ENCODE measurements at regions not wholly inside any gene's neighbourhood (a gene's known extent, or its start where the extent isn't known, plus 50 kb on each side); places are given as distances from the start of the nearest gene placed in this dataset.

GRCh38 chr4:160375772-160376452 lies 1273.0 kb downstream of the RAPGEF2 start:
- no peaks in the 10 kb centered on the region for H3K9me3 ChIP-seq (ENCODE audit: control insufficient read depth in 2 of 2, insufficient read depth in 1 of 2, low read depth in 1 of 2, low read length in 1 of 2)
- DNase-seq = no peak
- H3K27ac ChIP-seq (ENCODE audit: low read depth in 1 of 3, low read length in 2 of 3) = no peak overlapping the region
- H3K27me3 ChIP-seq (ENCODE audit: control insufficient read depth in 3 of 3, insufficient read depth in 3 of 3, low read length in 3 of 3) = no peaks in the 10 kb centered on the region
- H3K4me3 ChIP-seq (ENCODE audit: low read depth in 1 of 3, low read length in 3 of 3) = no peak overlapping the region
- FAIRE-seq = no peak
- H3K4me1 ChIP-seq (ENCODE audit: control insufficient read depth in 3 of 3, insufficient read depth in 2 of 3, low read depth in 1 of 3, low read length in 2 of 3) = no peaks in the 10 kb centered on the region
- 84 to 89% (median 87%) methylated on average over 2 of the region's 2 CpGs for WGBS, 3 donors
- no peaks in the 10 kb centered on the region for H3K36me3 ChIP-seq (ENCODE audit: control insufficient read depth in 3 of 3, insufficient read depth in 2 of 3, low read depth in 1 of 3, low read length in 3 of 3)

GRCh38 chr4:160386846-160387245 lies 1284.0 kb downstream of the RAPGEF2 start:
- FAIRE-seq = no peak
- Histone ChIP-seq H3K27ac (ENCODE audit: low read depth in 1 of 3, low read length in 2 of 3) (no peak overlapping the region), H3K36me3 (ENCODE audit: control insufficient read depth in 3 of 3, insufficient read depth in 2 of 3, low read depth in 1 of 3, low read length in 3 of 3) (no peaks in the 10 kb centered on the region), H3K4me3 (ENCODE audit: low read depth in 1 of 3, low read length in 3 of 3) (no peak overlapping the region), H3K27me3 (ENCODE audit: control insufficient read depth in 3 of 3, insufficient read depth in 3 of 3, low read length in 3 of 3) (no peaks in the 10 kb centered on the region), H3K9me3 (ENCODE audit: control insufficient read depth in 2 of 2, insufficient read depth in 1 of 2, low read depth in 1 of 2, low read length in 1 of 2) (peaks cover 0 to 17% of the 10 kb centered on the region in 2 donors), H3K4me1 (ENCODE audit: control insufficient read depth in 3 of 3, insufficient read depth in 2 of 3, low read depth in 1 of 3, low read length in 2 of 3) (no peaks in the 10 kb centered on the region)
- DNase-seq = no peak

- Histone ChIP-seq H3K4me3 (ENCODE audit: low read depth in 1 of 3, low read length in 3 of 3) (no peak overlapping the region), H3K4me1 (ENCODE audit: control insufficient read depth in 3 of 3, insufficient read depth in 2 of 3, low read depth in 1 of 3, low read length in 2 of 3) (no peaks in the 10 kb centered on the region), H3K27ac (ENCODE audit: low read depth in 1 of 3, low read length in 2 of 3) (no peak overlapping the region), H3K9me3 (ENCODE audit: control insufficient read depth in 2 of 2, insufficient read depth in 1 of 2, low read depth in 1 of 2, low read length in 1 of 2) (peaks cover 0 to 2% of the 10 kb centered on the region in 2 donors), H3K36me3 (ENCODE audit: control insufficient read depth in 3 of 3, insufficient read depth in 2 of 3, low read depth in 1 of 3, low read length in 3 of 3) (no peaks in the 10 kb centered on the region), H3K27me3 (ENCODE audit: control insufficient read depth in 3 of 3, insufficient read depth in 3 of 3, low read length in 3 of 3) (no peaks in the 10 kb centered on the region)
- 85 to 91% (median 89%) methylated on average over 3 of the region's 3 CpGs for WGBS, 3 donors
- DNase-seq (no peak), FAIRE-seq (no peak)
Observed at GRCh38 chr4:160399826-160400225, 1296.9 kb downstream of the RAPGEF2 start.

GRCh38 chr4:160403081-160403480 lies 1300.2 kb downstream of the RAPGEF2 start:
- no peaks in the 10 kb centered on the region for H3K4me1 ChIP-seq (ENCODE audit: control insufficient read depth in 3 of 3, insufficient read depth in 2 of 3, low read depth in 1 of 3, low read length in 2 of 3)
- DNase-seq (no peak), FAIRE-seq (no peak)
- H3K27me3 ChIP-seq (ENCODE audit: control insufficient read depth in 3 of 3, insufficient read depth in 3 of 3, low read length in 3 of 3) = no peaks in the 10 kb centered on the region
- no peak overlapping the region for H3K27ac ChIP-seq (ENCODE audit: low read depth in 1 of 3, low read length in 2 of 3)
- WGBS, 3 donors = 68 to 84% (median 81%) methylated on average over 2 of the region's 2 CpGs
- H3K36me3 ChIP-seq (ENCODE audit: control insufficient read depth in 3 of 3, insufficient read depth in 2 of 3, low read depth in 1 of 3, low read length in 3 of 3) = no peaks in the 10 kb centered on the region
- no peak overlapping the region for H3K4me3 ChIP-seq (ENCODE audit: low read depth in 1 of 3, low read length in 3 of 3)
- peaks cover 0 to 2% of the 10 kb centered on the region in 2 donors for H3K9me3 ChIP-seq (ENCODE audit: control insufficient read depth in 2 of 2, insufficient read depth in 1 of 2, low read depth in 1 of 2, low read length in 1 of 2)

DNA sequence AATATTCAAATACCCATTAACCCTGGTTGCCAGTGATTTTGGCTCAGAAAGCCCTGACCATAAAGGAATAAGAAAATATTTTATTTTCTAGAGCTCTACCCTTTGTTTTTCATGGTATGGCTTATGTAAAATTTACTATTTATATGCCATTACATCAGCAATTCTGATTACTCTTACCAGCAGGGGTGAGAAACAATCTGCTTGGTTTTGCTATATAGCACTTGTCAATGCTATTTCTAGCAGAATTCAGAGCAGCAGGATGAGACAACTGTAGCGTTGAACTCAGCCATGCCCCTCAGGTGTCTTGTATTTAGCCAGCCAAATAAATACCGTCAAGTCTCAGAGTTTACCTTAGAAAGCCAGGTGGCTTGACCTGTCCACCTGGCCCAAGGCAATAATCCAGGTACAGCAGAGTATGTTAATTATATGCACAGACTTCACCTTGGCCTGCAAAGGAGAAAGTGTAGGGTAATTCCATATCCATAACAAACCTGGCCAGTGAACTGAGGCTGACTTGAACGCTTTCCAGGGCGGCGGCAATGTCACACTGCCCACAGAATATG lies 1303.5 kb downstream of the RAPGEF2 start:
- no peak for FAIRE-seq

DNA sequence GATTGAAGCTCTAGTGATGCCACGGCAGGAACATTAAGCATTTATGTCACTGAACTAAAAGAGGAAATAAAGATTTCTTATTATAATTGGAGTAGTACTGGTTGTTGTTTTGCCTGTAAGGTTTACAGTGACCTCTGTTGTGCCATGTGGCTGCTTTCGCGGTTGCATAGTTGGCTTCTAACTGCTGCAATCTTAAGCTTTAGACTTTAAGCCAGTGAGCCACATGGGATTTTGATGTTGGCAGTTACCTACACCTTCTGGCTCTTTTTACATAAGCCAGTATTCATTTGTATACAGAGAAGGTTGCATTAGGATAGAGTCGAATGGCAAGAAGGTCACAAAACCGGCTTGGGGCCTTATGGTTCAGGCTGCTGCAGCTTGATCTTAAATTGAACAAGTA lies 1311.6 kb downstream of the RAPGEF2 start:
- Histone ChIP-seq H3K4me1 (ENCODE audit: control insufficient read depth in 3 of 3, insufficient read depth in 2 of 3, low read depth in 1 of 3, low read length in 2 of 3) (no peaks in the 10 kb centered on the region), H3K4me3 (ENCODE audit: low read depth in 1 of 3, low read length in 3 of 3) (no peak overlapping the region), H3K27me3 (ENCODE audit: control insufficient read depth in 3 of 3, insufficient read depth in 3 of 3, low read length in 3 of 3) (no peaks in the 10 kb centered on the region), H3K36me3 (ENCODE audit: control insufficient read depth in 3 of 3, insufficient read depth in 2 of 3, low read depth in 1 of 3, low read length in 3 of 3) (no peaks in the 10 kb centered on the region), H3K9me3 (ENCODE audit: control insufficient read depth in 2 of 2, insufficient read depth in 1 of 2, low read depth in 1 of 2, low read length in 1 of 2) (no peaks in the 10 kb centered on the region), H3K27ac (ENCODE audit: low read depth in 1 of 3, low read length in 2 of 3) (no peak overlapping the region)
- FAIRE-seq (no peak), DNase-seq (no peak)
- 85 to 89% (median 89%) methylated on average over 5 of the region's 5 CpGs for WGBS, 3 donors

More for the DNA sequence above, 1303.5 kb downstream of the RAPGEF2 start:
- H3K4me3 ChIP-seq (ENCODE audit: low read depth in 1 of 3, low read length in 3 of 3) = no peak overlapping the region
- no peak for DNase-seq
- H3K27me3 ChIP-seq (ENCODE audit: control insufficient read depth in 3 of 3, insufficient read depth in 3 of 3, low read length in 3 of 3) = no peaks in the 10 kb centered on the region
- whole genome bisulfite sequencing, 3 donors = 80 to 90% (median 81%) methylated on average over 5 of the region's 5 CpGs
- no peaks in the 10 kb centered on the region for H3K36me3 ChIP-seq (ENCODE audit: control insufficient read depth in 3 of 3, insufficient read depth in 2 of 3, low read depth in 1 of 3, low read length in 3 of 3)
- H3K27ac ChIP-seq (ENCODE audit: low read depth in 1 of 3, low read length in 2 of 3) = no peak overlapping the region
- H3K4me1 ChIP-seq (ENCODE audit: control insufficient read depth in 3 of 3, insufficient read depth in 2 of 3, low read depth in 1 of 3, low read length in 2 of 3) = no peaks in the 10 kb centered on the region
- H3K9me3 ChIP-seq (ENCODE audit: control insufficient read depth in 2 of 2, insufficient read depth in 1 of 2, low read depth in 1 of 2, low read length in 1 of 2) = no peaks in the 10 kb centered on the region

- 57 to 71% (median 67%) methylated on average over 6 of the region's 6 CpGs for WGBS, 3 donors
- H3K36me3 ChIP-seq (ENCODE audit: control insufficient read depth in 3 of 3, insufficient read depth in 2 of 3, low read depth in 1 of 3, low read length in 3 of 3) = no peaks in the 10 kb centered on the region
Observed at GRCh38 chr4:160423879-160424451, 1321.1 kb downstream of the RAPGEF2 start.

DNA sequence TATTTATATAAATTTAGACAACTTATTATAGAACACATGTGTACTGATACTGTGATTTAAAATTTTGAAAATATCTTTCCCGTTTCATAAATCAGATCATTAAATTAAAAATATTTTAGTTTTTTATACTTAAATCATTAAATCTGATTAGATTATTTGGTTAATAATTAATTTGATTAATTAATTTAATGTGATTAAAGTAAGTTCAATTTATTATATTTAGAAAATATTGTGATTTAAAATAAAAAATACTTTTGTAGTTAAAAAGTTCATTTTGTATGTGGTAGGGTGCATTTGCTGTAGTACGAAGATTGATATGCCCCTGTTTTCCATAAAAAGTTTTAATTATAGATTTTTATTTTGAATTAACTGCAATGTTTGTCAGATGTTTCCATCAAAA lies 1323.4 kb downstream of the RAPGEF2 start:
- Histone ChIP-seq H3K27ac (ENCODE audit: low read depth in 1 of 3, low read length in 2 of 3) (no peak overlapping the region), H3K27me3 (ENCODE audit: control insufficient read depth in 3 of 3, insufficient read depth in 3 of 3, low read length in 3 of 3) (no peaks in the 10 kb centered on the region), H3K9me3 (ENCODE audit: control insufficient read depth in 2 of 2, insufficient read depth in 1 of 2, low read depth in 1 of 2, low read length in 1 of 2) (peaks cover 0 to 4% of the 10 kb centered on the region in 2 donors), H3K36me3 (ENCODE audit: control insufficient read depth in 3 of 3, insufficient read depth in 2 of 3, low read depth in 1 of 3, low read length in 3 of 3) (no peaks in the 10 kb centered on the region), H3K4me3 (ENCODE audit: low read depth in 1 of 3, low read length in 3 of 3) (no peak overlapping the region), H3K4me1 (ENCODE audit: control insufficient read depth in 3 of 3, insufficient read depth in 2 of 3, low read depth in 1 of 3, low read length in 2 of 3) (no peaks in the 10 kb centered on the region)
- no peak for DNase-seq
- WGBS, 3 donors = 85 to 92% (median 91%) methylated on average over 2 of the region's 2 CpGs
- FAIRE-seq = peak; percentile 65

More at GRCh38 chr4:160423879-160424451, 1321.1 kb downstream of the RAPGEF2 start:
- DNase-seq (no peak), FAIRE-seq (no peak)
- Histone ChIP-seq H3K27me3 (ENCODE audit: control insufficient read depth in 3 of 3, insufficient read depth in 3 of 3, low read length in 3 of 3) (no peaks in the 10 kb centered on the region), H3K27ac (ENCODE audit: low read depth in 1 of 3, low read length in 2 of 3) (no peak overlapping the region), H3K9me3 (ENCODE audit: control insufficient read depth in 2 of 2, insufficient read depth in 1 of 2, low read depth in 1 of 2, low read length in 1 of 2) (peaks cover 0 to 4% of the 10 kb centered on the region in 2 donors), H3K4me3 (ENCODE audit: low read depth in 1 of 3, low read length in 3 of 3) (no peak overlapping the region), H3K4me1 (ENCODE audit: control insufficient read depth in 3 of 3, insufficient read depth in 2 of 3, low read depth in 1 of 3, low read length in 2 of 3) (no peaks in the 10 kb centered on the region)
